WTC11 (cell line): ENCODE measurements at regions not wholly inside any gene's neighbourhood (a gene's known extent, or its start where the extent isn't known, plus 50 kb on each side); places are given as distances from the start of the nearest gene placed in this dataset.

ENCODE experiments used
- ATF1 ChIP-seq: sonication (generic); formaldehyde crosslinking; IDR thresholded peaks from 2 replicates; pipeline ENCODE4 v1.8.1; 2023; ENCODE audit warnings: mild to moderate bottlenecking, moderate library complexity, missing genetic modification reagents
- FOXK1 ChIP-seq: sonication (generic); formaldehyde crosslinking; IDR thresholded peaks from 2 replicates; pipeline ENCODE4 v1.8.0; 2022; ENCODE audit warnings: mild to moderate bottlenecking, moderate library complexity, missing genetic modification reagents
- JUN ChIP-seq: sonication (generic); formaldehyde crosslinking; IDR thresholded peaks from 2 replicates; pipeline ENCODE4 v1.8.0; 2023; ENCODE audit warnings: mild to moderate bottlenecking, missing genetic modification reagents
- TF ChIP-seq, protein P1 (sequence below): sonication (generic); formaldehyde crosslinking; IDR thresholded peaks from 2 replicates; pipeline ENCODE4 v1.8.1; 2022; ENCODE audit warnings: low read depth, mild to moderate bottlenecking, moderate library complexity, missing genetic modification reagents, borderline replicate concordance
- TF ChIP-seq, protein P2 (sequence below): fragments of 200-600 bp; IDR thresholded peaks from 2 replicates; pipeline ENCODE4 v1.8.0; 2022; ENCODE audit warnings: antibody characterized with exemption
- TF ChIP-seq, protein P3 (sequence below): sonication (generic); formaldehyde crosslinking; IDR thresholded peaks from 2 replicates; pipeline ENCODE4 v1.8.1; 2022; ENCODE audit warnings: low read depth, missing genetic modification reagents, borderline replicate concordance

DNA sequence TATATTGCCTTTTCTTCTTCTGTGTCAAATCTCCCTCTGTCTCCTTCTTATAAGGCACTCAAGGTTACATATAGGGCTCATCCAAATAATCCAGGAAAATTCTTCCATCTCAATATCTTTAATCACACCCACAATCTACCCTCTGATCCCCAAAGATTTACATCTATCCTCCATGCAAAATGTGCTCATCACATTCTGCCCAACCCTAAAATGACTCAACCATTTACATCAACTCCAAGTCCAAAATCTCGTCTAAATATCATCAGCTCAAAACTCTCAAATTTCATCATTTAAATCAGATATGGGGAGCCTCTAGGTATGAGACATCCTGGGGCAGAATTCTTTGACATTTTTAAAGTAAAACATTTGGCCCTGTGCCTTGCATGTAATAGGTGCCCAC is 1349.8 kb downstream of the SUCLG1 start:
- TF ChIP-seq FOXK1 (CRISPR knock-in tag): no peak
- TF ChIP-seq, protein P1, sequence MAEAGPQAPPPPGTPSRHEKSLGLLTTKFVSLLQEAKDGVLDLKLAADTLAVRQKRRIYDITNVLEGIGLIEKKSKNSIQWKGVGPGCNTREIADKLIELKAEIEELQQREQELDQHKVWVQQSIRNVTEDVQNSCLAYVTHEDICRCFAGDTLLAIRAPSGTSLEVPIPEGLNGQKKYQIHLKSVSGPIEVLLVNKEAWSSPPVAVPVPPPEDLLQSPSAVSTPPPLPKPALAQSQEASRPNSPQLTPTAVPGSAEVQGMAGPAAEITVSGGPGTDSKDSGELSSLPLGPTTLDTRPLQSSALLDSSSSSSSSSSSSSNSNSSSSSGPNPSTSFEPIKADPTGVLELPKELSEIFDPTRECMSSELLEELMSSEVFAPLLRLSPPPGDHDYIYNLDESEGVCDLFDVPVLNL (CRISPR knock-in tag): no peak
- TF ChIP-seq, protein P2, sequence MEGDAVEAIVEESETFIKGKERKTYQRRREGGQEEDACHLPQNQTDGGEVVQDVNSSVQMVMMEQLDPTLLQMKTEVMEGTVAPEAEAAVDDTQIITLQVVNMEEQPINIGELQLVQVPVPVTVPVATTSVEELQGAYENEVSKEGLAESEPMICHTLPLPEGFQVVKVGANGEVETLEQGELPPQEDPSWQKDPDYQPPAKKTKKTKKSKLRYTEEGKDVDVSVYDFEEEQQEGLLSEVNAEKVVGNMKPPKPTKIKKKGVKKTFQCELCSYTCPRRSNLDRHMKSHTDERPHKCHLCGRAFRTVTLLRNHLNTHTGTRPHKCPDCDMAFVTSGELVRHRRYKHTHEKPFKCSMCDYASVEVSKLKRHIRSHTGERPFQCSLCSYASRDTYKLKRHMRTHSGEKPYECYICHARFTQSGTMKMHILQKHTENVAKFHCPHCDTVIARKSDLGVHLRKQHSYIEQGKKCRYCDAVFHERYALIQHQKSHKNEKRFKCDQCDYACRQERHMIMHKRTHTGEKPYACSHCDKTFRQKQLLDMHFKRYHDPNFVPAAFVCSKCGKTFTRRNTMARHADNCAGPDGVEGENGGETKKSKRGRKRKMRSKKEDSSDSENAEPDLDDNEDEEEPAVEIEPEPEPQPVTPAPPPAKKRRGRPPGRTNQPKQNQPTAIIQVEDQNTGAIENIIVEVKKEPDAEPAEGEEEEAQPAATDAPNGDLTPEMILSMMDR: no peak
- TF ChIP-seq, protein P3, sequence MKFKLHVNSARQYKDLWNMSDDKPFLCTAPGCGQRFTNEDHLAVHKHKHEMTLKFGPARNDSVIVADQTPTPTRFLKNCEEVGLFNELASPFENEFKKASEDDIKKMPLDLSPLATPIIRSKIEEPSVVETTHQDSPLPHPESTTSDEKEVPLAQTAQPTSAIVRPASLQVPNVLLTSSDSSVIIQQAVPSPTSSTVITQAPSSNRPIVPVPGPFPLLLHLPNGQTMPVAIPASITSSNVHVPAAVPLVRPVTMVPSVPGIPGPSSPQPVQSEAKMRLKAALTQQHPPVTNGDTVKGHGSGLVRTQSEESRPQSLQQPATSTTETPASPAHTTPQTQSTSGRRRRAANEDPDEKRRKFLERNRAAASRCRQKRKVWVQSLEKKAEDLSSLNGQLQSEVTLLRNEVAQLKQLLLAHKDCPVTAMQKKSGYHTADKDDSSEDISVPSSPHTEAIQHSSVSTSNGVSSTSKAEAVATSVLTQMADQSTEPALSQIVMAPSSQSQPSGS (CRISPR knock-in tag): no peak
- no peak for TF ChIP-seq ATF1
- TF ChIP-seq JUN (CRISPR knock-in tag): no peak
